K562 (cell line): ENCODE measurements at regions not wholly inside any gene's neighbourhood (a gene's known extent, or its start where the extent isn't known, plus 50 kb on each side); places are given as distances from the start of the nearest gene placed in this dataset.

Experiments used
- BACH1 ChIP-seq: fragments of 200-800 bp; sonication (Bioruptor generic); IDR thresholded peaks from 2 replicates; pipeline ENCODE4 v1.6.1; 2016; ENCODE audit warnings: missing genetic modification characterization, missing compliant biosample characterization
- BHLHE40 ChIP-seq: IDR thresholded peaks from 2 replicates; pipeline ENCODE4 v1.6.1; 2011; ENCODE audit warnings: low read length, improper control_type of control experiment
- CBFB ChIP-seq: sonication (generic); formaldehyde crosslinking; IDR thresholded peaks from 2 replicates; pipeline ENCODE4 v1.4.0; 2020; ENCODE audit warnings: mild to moderate bottlenecking, missing genetic modification reagents
- CHCHD3 ChIP-seq: fragments of 250-450 bp; sonication (Bioruptor Pico); IDR thresholded peaks from 2 replicates; pipeline ENCODE4 v2.1.2; 2022; ENCODE audit warnings: mild to moderate bottlenecking
- CREB1 ChIP-seq, 2 experiments: sonication (generic) in 1 of 2; formaldehyde crosslinking in 1 of 2; IDR thresholded peaks; 2 replicates each; pipeline versions ENCODE4 v1.6.1 to v1.8.0; 2012 to 2022; ENCODE audit warnings: inconsistent platforms in 1 of 2, mild to moderate bottlenecking in 1 of 2, missing genetic modification reagents in 1 of 2, moderate library complexity in 1 of 2
- CREM ChIP-seq: IDR thresholded peaks from 2 replicates; pipeline ENCODE4 v1.6.1; 2014; ENCODE audit warnings: antibody characterized with exemption, low read depth
- EP400 ChIP-seq: fragments of 450-650 bp; IDR thresholded peaks from 2 replicates; pipeline ENCODE4 v1.6.1; 2017; ENCODE audit warnings: antibody characterized with exemption, mild to moderate bottlenecking, moderate library complexity
- ETV5 ChIP-seq: sonication (generic); formaldehyde crosslinking; IDR thresholded peaks from 2 replicates; pipeline ENCODE4 v1.4.0; 2020; ENCODE audit warnings: low read depth, mild to moderate bottlenecking, missing genetic modification reagents
- HMG20A ChIP-seq: fragments of 450-650 bp; formaldehyde crosslinking; conservative IDR thresholded peaks from 2 replicates; pipeline ENCODE4 v1.4.0; 2020; ENCODE audit warnings: mild to moderate bottlenecking, mixed read lengths
- KDM1A ChIP-seq, 2 experiments: fragments of 450-650 bp; IDR thresholded peaks; 2 replicates each; pipeline ENCODE4 v1.6.1; 2016; ENCODE audit warnings: mild to moderate bottlenecking in 2 of 2
- NFE2 ChIP-seq: IDR thresholded peaks from 2 replicates; pipeline ENCODE4 v1.6.1; 2014; ENCODE audit warnings: antibody characterized with exemption, low read depth
- NFXL1 ChIP-seq: fragments of 450-650 bp; formaldehyde crosslinking; IDR thresholded peaks from 2 replicates; pipeline ENCODE4 v1.4.0; 2021; ENCODE audit warnings: mild to moderate bottlenecking
- POLR3G ChIP-seq: IDR thresholded peaks from 2 replicates; pipeline ENCODE4 v1.6.1; 2011; ENCODE audit not compliant: insufficient read length, insufficient replicate concordance; ENCODE audit errors: extremely low read depth
- RNF2 ChIP-seq: sonication (generic); IDR thresholded peaks from 2 replicates; pipeline ENCODE4 v1.6.1; 2016
- TAF7 ChIP-seq: fragments of 450-650 bp; IDR thresholded peaks from 2 replicates; pipeline ENCODE4 v1.6.1; 2016; ENCODE audit warnings: missing genetic modification characterization, missing compliant biosample characterization
- TRIM24 ChIP-seq, 2 experiments: fragments of 450-650 bp; IDR thresholded peaks; 2 replicates each; pipeline ENCODE4 v1.6.1; 2016
- YBX1 ChIP-seq: fragments of 450-650 bp; IDR thresholded peaks from 2 replicates; pipeline ENCODE4 v1.7.1; 2016; ENCODE audit warnings: mild to moderate bottlenecking
- ZNF584 ChIP-seq: fragments of 200-800 bp; sonication (Bioruptor generic); IDR thresholded peaks from 2 replicates; pipeline ENCODE4 v1.6.1; 2016; ENCODE audit warnings: low read depth, mild to moderate bottlenecking, missing genetic modification characterization, missing compliant biosample characterization
- TF ChIP-seq, protein P1 (sequence below), 2 experiments: IDR thresholded peaks; 2 replicates each; pipeline ENCODE4 v1.6.1; 2011; ENCODE audit warnings: borderline replicate concordance in 1 of 2, control low read depth in 1 of 2, low read depth in 1 of 2, low read length in 1 of 2, mild to moderate bottlenecking in 1 of 2, mixed read lengths in 1 of 2, moderate library complexity in 1 of 2; ENCODE audit not compliant: insufficient read depth in 1 of 2, insufficient read length in 1 of 2, poor library complexity in 1 of 2, severe bottlenecking in 1 of 2; ENCODE audit errors: extremely low read depth in 1 of 2
- TF ChIP-seq, protein P2 (sequence below), 3 experiments: fragments of 200-800 bp in 1 of 3; sonication (Bioruptor generic) in 1 of 3; sonication (generic) in 1 of 3; formaldehyde crosslinking in 1 of 3; IDR thresholded peaks; 2 replicates each; pipeline versions ENCODE4 v1.6.1 to v1.8.0; 2016 to 2022; ENCODE audit warnings: mild to moderate bottlenecking in 2 of 3, missing compliant biosample characterization in 2 of 3, missing genetic modification characterization in 2 of 3, missing genetic modification reagents in 1 of 3
- TF ChIP-seq, protein P3 (sequence below): fragments of 250-450 bp; sonication (Bioruptor Pico); IDR thresholded peaks from 2 replicates; pipeline ENCODE4 v1.5.0; 2020; ENCODE audit warnings: mild to moderate bottlenecking
- TF ChIP-seq, protein P4 (sequence below): fragments of 450-650 bp; IDR thresholded peaks from 2 replicates; pipeline ENCODE4 v1.6.1; 2016; ENCODE audit warnings: antibody characterized with exemption
- TF ChIP-seq, protein P5 (sequence below): sonication (generic); formaldehyde crosslinking; IDR thresholded peaks from 2 replicates; pipeline ENCODE4 v1.8.1; 2023; ENCODE audit warnings: mild to moderate bottlenecking, missing genetic modification reagents, moderate library complexity

DNA sequence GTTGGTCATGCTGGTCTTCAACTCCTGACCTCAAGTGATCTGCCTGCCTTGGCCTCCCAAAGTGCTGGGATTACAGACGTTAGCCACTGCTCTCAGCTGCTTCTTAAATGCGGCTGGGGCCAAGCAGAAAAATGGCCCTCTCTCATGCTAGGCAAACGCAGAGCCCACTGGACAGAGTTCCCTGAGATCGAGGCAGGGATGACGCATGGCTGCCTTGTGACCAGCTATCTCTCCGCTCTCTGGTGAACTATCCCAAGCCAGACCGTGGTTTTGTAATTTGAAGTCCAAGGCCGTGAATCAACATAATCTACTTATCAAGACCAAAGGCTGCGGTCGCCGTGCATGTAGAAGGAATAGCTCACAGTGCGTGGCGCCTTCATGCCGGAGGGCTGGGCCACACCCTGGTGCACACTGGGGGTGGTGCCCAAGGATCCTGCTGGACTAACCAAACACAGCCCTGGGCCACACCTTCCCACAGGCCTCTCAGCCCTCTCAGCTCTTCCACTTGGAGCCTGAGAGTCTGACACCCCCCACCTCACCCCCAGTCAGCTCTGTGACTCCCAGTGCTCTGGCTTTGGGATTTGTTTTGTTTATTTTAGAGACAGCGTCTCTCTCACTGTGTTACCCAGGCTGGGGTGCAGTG, 88.1 kb upstream of the CUX1 start (continued):
- TF ChIP-seq ZNF584 (CRISPR knock-in tag) (peak; percentile 96), POLR3G (no peak), CREM (peak; percentile 79), CHCHD3 (CRISPR knock-in tag) (no peak), BHLHE40 (peak; percentile 86), ETV5 (peak; percentile 18; the same call in 1 of the 2 replicates), EP400 (peak; percentile 61), YBX1 (no peak), HMG20A (CRISPR knock-in tag) (no peak), TRIM24 (IDR thresholded peaks at IDR 0.05) (peak in 1 of 2 experiments; percentile 62; a peak in 1 of 4 replicates), NFE2 (peak; percentile 65), CREB1 (IDR thresholded peaks at IDR 0.05) (no peak), CREB1 (CRISPR knock-in tag; IDR thresholded peaks at IDR 0.05) (peak; percentile 53; the same call in 1 of the 2 replicates), CBFB (CRISPR knock-in tag) (peak; percentile 96), TAF7 (tag) (peak; percentile 43; the same call in 1 of the 2 replicates), KDM1A (IDR thresholded peaks at IDR 0.05) (peak; percentile 19 to 20; a peak in 1 of 4 replicates), RNF2 (peak; percentile 89; the same call in 1 of the 2 replicates), NFXL1 (CRISPR knock-in tag) (peak; percentile 53; the same call in 1 of the 2 replicates), BACH1 (tag) (peak; percentile 76; the same call in 1 of the 2 replicates)
- TF ChIP-seq, protein P1, sequence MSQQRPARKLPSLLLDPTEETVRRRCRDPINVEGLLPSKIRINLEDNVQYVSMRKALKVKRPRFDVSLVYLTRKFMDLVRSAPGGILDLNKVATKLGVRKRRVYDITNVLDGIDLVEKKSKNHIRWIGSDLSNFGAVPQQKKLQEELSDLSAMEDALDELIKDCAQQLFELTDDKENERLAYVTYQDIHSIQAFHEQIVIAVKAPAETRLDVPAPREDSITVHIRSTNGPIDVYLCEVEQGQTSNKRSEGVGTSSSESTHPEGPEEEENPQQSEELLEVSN (IDR thresholded peaks at IDR 0.05; ENCODE audit: borderline replicate concordance in 1 of 2, extremely low read depth in 1 of 2, insufficient read depth in 1 of 2, insufficient read length in 1 of 2, low read depth in 1 of 2, low read length in 1 of 2, poor library complexity in 1 of 2, severe bottlenecking in 1 of 2), result peak; percentile 56 to 58
- TF ChIP-seq, protein P2, sequence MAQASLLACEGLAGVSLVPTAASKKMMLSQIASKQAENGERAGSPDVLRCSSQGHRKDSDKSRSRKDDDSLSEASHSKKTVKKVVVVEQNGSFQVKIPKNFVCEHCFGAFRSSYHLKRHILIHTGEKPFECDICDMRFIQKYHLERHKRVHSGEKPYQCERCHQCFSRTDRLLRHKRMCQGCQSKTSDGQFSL (CRISPR knock-in tag; IDR thresholded peaks at IDR 0.05), result no peak
- TF ChIP-seq, protein P2 (tag; IDR thresholded peaks at IDR 0.05), result peak in 1 of 2 experiments; percentile 56; a peak in 1 of 4 replicates
- TF ChIP-seq, protein P3, sequence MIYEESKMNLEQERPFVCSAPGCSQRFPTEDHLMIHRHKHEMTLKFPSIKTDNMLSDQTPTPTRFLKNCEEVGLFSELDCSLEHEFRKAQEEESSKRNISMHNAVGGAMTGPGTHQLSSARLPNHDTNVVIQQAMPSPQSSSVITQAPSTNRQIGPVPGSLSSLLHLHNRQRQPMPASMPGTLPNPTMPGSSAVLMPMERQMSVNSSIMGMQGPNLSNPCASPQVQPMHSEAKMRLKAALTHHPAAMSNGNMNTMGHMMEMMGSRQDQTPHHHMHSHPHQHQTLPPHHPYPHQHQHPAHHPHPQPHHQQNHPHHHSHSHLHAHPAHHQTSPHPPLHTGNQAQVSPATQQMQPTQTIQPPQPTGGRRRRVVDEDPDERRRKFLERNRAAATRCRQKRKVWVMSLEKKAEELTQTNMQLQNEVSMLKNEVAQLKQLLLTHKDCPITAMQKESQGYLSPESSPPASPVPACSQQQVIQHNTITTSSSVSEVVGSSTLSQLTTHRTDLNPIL (CRISPR knock-in tag), result no peak
- TF ChIP-seq, protein P4, sequence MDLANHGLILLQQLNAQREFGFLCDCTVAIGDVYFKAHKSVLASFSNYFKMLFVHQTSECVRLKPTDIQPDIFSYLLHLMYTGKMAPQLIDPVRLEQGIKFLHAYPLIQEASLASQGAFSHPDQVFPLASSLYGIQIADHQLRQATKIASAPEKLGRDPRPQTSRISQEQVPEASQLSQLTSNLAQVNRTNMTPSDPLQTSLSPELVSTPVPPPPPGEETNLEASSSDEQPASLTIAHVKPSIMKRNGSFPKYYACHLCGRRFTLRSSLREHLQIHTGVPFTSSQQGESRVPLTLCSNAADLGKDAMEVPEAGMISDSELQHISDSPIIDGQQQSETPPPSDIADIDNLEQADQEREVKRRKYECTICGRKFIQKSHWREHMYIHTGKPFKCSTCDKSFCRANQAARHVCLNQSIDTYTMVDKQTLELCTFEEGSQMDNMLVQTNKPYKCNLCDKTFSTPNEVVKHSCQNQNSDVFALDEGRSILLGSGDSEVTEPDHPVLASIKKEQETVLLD, result 0 out of 2 replicates have a peak, but pooled peaks have one; percentile 12
- TF ChIP-seq, protein P5, sequence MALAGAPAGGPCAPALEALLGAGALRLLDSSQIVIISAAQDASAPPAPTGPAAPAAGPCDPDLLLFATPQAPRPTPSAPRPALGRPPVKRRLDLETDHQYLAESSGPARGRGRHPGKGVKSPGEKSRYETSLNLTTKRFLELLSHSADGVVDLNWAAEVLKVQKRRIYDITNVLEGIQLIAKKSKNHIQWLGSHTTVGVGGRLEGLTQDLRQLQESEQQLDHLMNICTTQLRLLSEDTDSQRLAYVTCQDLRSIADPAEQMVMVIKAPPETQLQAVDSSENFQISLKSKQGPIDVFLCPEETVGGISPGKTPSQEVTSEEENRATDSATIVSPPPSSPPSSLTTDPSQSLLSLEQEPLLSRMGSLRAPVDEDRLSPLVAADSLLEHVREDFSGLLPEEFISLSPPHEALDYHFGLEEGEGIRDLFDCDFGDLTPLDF, result peak; percentile 32; the same call in 1 of the 2 replicates
